ENCODE measurements at regions not wholly inside any gene's neighbourhood (a gene's known extent, or its start where the extent isn't known, plus 50 kb on each side); places are given as distances from the start of the nearest gene placed in this dataset.

GRCh38 chr3:191123231-191123630 is 75.8 kb upstream of the OSTN start:
- TF ChIP-seq HNF4A (conservative IDR thresholded peaks at IDR 0.05): no peak
- no peak for TF ChIP-seq RXRA (IDR thresholded peaks at IDR 0.05)
- TF ChIP-seq GABPA (IDR thresholded peaks at IDR 0.05 in 1 of 2, conservative IDR thresholded peaks at IDR 0.05 in 1 of 2): no peak
- no peak for TF ChIP-seq FOXA1 (IDR thresholded peaks at IDR 0.05)
- no peak for TF ChIP-seq NR2F2 (IDR thresholded peaks at IDR 0.05)
- TF ChIP-seq, protein P1, sequence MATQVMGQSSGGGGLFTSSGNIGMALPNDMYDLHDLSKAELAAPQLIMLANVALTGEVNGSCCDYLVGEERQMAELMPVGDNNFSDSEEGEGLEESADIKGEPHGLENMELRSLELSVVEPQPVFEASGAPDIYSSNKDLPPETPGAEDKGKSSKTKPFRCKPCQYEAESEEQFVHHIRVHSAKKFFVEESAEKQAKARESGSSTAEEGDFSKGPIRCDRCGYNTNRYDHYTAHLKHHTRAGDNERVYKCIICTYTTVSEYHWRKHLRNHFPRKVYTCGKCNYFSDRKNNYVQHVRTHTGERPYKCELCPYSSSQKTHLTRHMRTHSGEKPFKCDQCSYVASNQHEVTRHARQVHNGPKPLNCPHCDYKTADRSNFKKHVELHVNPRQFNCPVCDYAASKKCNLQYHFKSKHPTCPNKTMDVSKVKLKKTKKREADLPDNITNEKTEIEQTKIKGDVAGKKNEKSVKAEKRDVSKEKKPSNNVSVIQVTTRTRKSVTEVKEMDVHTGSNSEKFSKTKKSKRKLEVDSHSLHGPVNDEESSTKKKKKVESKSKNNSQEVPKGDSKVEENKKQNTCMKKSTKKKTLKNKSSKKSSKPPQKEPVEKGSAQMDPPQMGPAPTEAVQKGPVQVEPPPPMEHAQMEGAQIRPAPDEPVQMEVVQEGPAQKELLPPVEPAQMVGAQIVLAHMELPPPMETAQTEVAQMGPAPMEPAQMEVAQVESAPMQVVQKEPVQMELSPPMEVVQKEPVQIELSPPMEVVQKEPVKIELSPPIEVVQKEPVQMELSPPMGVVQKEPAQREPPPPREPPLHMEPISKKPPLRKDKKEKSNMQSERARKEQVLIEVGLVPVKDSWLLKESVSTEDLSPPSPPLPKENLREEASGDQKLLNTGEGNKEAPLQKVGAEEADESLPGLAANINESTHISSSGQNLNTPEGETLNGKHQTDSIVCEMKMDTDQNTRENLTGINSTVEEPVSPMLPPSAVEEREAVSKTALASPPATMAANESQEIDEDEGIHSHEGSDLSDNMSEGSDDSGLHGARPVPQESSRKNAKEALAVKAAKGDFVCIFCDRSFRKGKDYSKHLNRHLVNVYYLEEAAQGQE (IDR thresholded peaks at IDR 0.05): no peak
- no peak for TF ChIP-seq MAX (IDR thresholded peaks at IDR 0.05)
- no peak for TF ChIP-seq HNF4G (IDR thresholded peaks at IDR 0.05)
- no peak for TF ChIP-seq ZBTB33 (IDR thresholded peaks at IDR 0.05)
- no peak for TF ChIP-seq TAF1 (conservative IDR thresholded peaks at IDR 0.05)
- TF ChIP-seq JUND (IDR thresholded peaks at IDR 0.05): no peak
- no peak for TF ChIP-seq SP1 (IDR thresholded peaks at IDR 0.05)
- no peak for TF ChIP-seq FOXA2 (IDR thresholded peaks at IDR 0.05)
- Histone ChIP-seq H3K4me1 (ENCODE audit: control insufficient read depth in 4 of 4, insufficient read depth in 4 of 4, low read length in 3 of 4) (peaks cover 0 to 3% (median 2%) of the 10 kb centered on the region in 4 donors), H3K9me3 (ENCODE audit: control insufficient read depth in 4 of 4, low read length in 3 of 4) (no peaks in the 10 kb centered on the region), H3K4me3 (ENCODE audit: low read depth in 1 of 3, low read length in 3 of 3) (no peak overlapping the region), H3K27me3 (ENCODE audit: control insufficient read depth in 4 of 4, insufficient read depth in 4 of 4, low read length in 3 of 4) (no peaks in the 10 kb centered on the region), H3K27ac (ENCODE audit: low read depth in 1 of 2, low read length in 2 of 2) (no peak overlapping the region), H3K36me3 (ENCODE audit: control insufficient read depth in 4 of 4, insufficient read depth in 3 of 4, low read depth in 1 of 4, low read length in 3 of 4) (no peaks in the 10 kb centered on the region), H3K9ac (ENCODE audit: low read depth in 1 of 2, low read length in 2 of 2) (no peak overlapping the region)
- no peak for DNase-seq (ENCODE audit: low spot score)

GRCh38 chr3:191120447-191121298 is 78.4 kb upstream of the OSTN start:
- Histone ChIP-seq H3K9me3 (ENCODE audit: control insufficient read depth in 4 of 4, low read length in 3 of 4) (no peaks in the 10 kb centered on the region), H3K27me3 (ENCODE audit: control insufficient read depth in 4 of 4, insufficient read depth in 4 of 4, low read length in 3 of 4) (no peaks in the 10 kb centered on the region), H3K9ac (ENCODE audit: low read depth in 1 of 2, low read length in 2 of 2) (no peak overlapping the region), H3K4me3 (ENCODE audit: low read depth in 1 of 3, low read length in 3 of 3) (no peak overlapping the region), H3K27ac (ENCODE audit: low read depth in 1 of 2, low read length in 2 of 2) (no peak overlapping the region), H3K36me3 (ENCODE audit: control insufficient read depth in 4 of 4, insufficient read depth in 3 of 4, low read depth in 1 of 4, low read length in 3 of 4) (no peaks in the 10 kb centered on the region), H3K4me1 (ENCODE audit: control insufficient read depth in 4 of 4, insufficient read depth in 4 of 4, low read length in 3 of 4) (peaks cover 0 to 3% (median 2%) of the 10 kb centered on the region in 4 donors)
- no peak for TF ChIP-seq HNF4A (conservative IDR thresholded peaks at IDR 0.05)
- TF ChIP-seq, protein P2, sequence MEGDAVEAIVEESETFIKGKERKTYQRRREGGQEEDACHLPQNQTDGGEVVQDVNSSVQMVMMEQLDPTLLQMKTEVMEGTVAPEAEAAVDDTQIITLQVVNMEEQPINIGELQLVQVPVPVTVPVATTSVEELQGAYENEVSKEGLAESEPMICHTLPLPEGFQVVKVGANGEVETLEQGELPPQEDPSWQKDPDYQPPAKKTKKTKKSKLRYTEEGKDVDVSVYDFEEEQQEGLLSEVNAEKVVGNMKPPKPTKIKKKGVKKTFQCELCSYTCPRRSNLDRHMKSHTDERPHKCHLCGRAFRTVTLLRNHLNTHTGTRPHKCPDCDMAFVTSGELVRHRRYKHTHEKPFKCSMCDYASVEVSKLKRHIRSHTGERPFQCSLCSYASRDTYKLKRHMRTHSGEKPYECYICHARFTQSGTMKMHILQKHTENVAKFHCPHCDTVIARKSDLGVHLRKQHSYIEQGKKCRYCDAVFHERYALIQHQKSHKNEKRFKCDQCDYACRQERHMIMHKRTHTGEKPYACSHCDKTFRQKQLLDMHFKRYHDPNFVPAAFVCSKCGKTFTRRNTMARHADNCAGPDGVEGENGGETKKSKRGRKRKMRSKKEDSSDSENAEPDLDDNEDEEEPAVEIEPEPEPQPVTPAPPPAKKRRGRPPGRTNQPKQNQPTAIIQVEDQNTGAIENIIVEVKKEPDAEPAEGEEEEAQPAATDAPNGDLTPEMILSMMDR (IDR thresholded peaks at IDR 0.05; ENCODE audit: low read depth, low read length, missing input control): no peak
- 35% methylated on average over 2 of the region's 2 CpGs for WGBS
- DNase-seq (ENCODE audit: low spot score): no peak
